PC-3 (cell line): ENCODE measurements at regions not wholly inside any gene's neighbourhood (a gene's known extent, or its start where the extent isn't known, plus 50 kb on each side); places are given as distances from the start of the nearest gene placed in this dataset.
A peak's percentile ranks its signal among the peaks of the same experiment; 100 is the strongest.

Source experiments
- ATAC-seq: fragments of 200-7000 bp; cut with Tn5 transposase; 2 replicates; pipeline ENCODE4 v1.9.1; 2020; ENCODE audit warnings: mild to moderate bottlenecking, moderate library complexity
- BruUV-seq: library from RNA; stranded (reverse); fragments of 400-500 nt; replicated peaks from 2 replicates; lab custom pipeline; 2021; lab: Mats Ljungman, UMichigan
- CTCF ChIA-PET: fragments of 300-600 bp; sonication (Branson Sonifier 250); formaldehyde crosslinking; loops from one replicate; lab custom pipeline; 2022; ENCODE audit warnings: antibody characterized with exemption; lab: Charles Lee
- POLR2A ChIA-PET: fragments of 300-600 bp; sonication (Branson Sonifier 250); formaldehyde crosslinking; loops from one replicate; lab custom pipeline; 2022; ENCODE audit warnings: antibody characterized with exemption; ENCODE audit not compliant: unreplicated experiment; lab: Charles Lee
- DNase-seq: peaks from one replicate; pipeline ENCODE4 v3.0.0-alpha.2; 2015
- H2AFZ ChIP-seq: fragments of 300-600 bp; sonication (generic); 2 replicates; pipeline ENCODE4 v1.6.0; 2016; ENCODE audit warnings: antibody characterized with exemption, low read length
- H3F3A ChIP-seq: fragments of 300-600 bp; sonication (generic); one replicate; pipeline ENCODE4 v1.6.0; 2017; ENCODE audit warnings: antibody characterized with exemption, low read length, control low read depth, mild to moderate bottlenecking; ENCODE audit not compliant: unreplicated experiment
- H3K27ac ChIP-seq: fragments of 300-600 bp; sonication (generic); 2 replicates; pipeline ENCODE4 v1.5.1; 2016; ENCODE audit warnings: mild to moderate bottlenecking, low read length
- H3K27me3 ChIP-seq: fragments of 300-600 bp; sonication (generic); 2 replicates; pipeline ENCODE4 v1.6.1; 2016; ENCODE audit warnings: low read length, mixed read lengths
- H3K36me3 ChIP-seq: fragments of 300-600 bp; sonication (generic); 2 replicates; pipeline ENCODE4 v1.6.1; 2016; ENCODE audit warnings: low read depth, mixed run types, low read length, mixed read lengths
- H3K4me1 ChIP-seq: fragments of 300-600 bp; sonication (generic); 2 replicates; pipeline ENCODE4 v1.5.1; 2016; ENCODE audit warnings: low read length; ENCODE audit not compliant: insufficient read depth
- H3K4me2 ChIP-seq: fragments of 300-600 bp; sonication (generic); 2 replicates; pipeline ENCODE4 v1.6.0; 2016; ENCODE audit warnings: low read length
- H3K4me3 ChIP-seq: fragments of 300-600 bp; sonication (generic); 2 replicates; pipeline ENCODE4 v1.5.1; 2016; ENCODE audit warnings: mild to moderate bottlenecking, low read length, mixed read lengths
- H3K79me2 ChIP-seq: fragments of 300-600 bp; sonication (generic); 2 replicates; pipeline ENCODE4 v1.6.1; 2017; ENCODE audit warnings: low read length, mixed read lengths
- H3K9ac ChIP-seq: fragments of 300-600 bp; sonication (generic); 2 replicates; pipeline ENCODE4 v1.6.0; 2016; ENCODE audit warnings: mild to moderate bottlenecking, low read length
- H3K9me2 ChIP-seq: fragments of 300-600 bp; sonication (generic); replicated peaks from 2 replicates; pipeline ENCODE4 v1.6.1; 2016; ENCODE audit warnings: mixed run types, low read length, mixed read lengths
- H3K9me3 ChIP-seq: fragments of 300-600 bp; sonication (generic); 2 replicates; pipeline ENCODE4 v1.6.1; 2016; ENCODE audit warnings: low read length, mixed read lengths
- H4K20me1 ChIP-seq: fragments of 300-600 bp; sonication (generic); 2 replicates; pipeline ENCODE4 v1.6.1; 2016; ENCODE audit warnings: low read length, mixed read lengths
- CTCF ChIP-seq: fragments of 300-600 bp; sonication (generic); conservative IDR thresholded peaks from 2 replicates; pipeline ENCODE4 v1.5.1; 2017; ENCODE audit warnings: antibody characterized with exemption, low read depth, mild to moderate bottlenecking, low read length
- EZH2 ChIP-seq: fragments of 300-600 bp; sonication (generic); IDR thresholded peaks from one replicate; pipeline ENCODE4 v1.6.1; 2017; ENCODE audit warnings: antibody characterized with exemption, mild to moderate bottlenecking, low read length; ENCODE audit not compliant: unreplicated experiment
- EZH2phosphoT487 ChIP-seq: fragments of 300-600 bp; sonication (generic); IDR thresholded peaks from 2 replicates; pipeline ENCODE4 v1.6.1; 2018; ENCODE audit warnings: mild to moderate bottlenecking, antibody characterized with exemption, low read length, borderline replicate concordance
- intact Hi-C: fragments of 100-400 bp; cut with micrococcal nuclease; formaldehyde crosslinking; loops from 2 replicates; pipeline ENCODE4 v1.9.0; 2023

GRCh38 chr9:31290731-31291130 is 1093.7 kb upstream of the ACO1 start:
- Histone ChIP-seq H2AFZ (no peak overlapping the region), H3K4me1 (no peaks in the 10 kb centered on the region), H3K79me2 (no peaks in the 10 kb centered on the region), H3K9me2 (no peaks in the 10 kb centered on the region), H3K4me3 (no peak overlapping the region), H3K9ac (no peak overlapping the region), H4K20me1 (no peaks in the 10 kb centered on the region), H3K36me3 (no peaks in the 10 kb centered on the region), H3K27ac (no peak overlapping the region), H3F3A (no peaks in the 10 kb centered on the region), H3K4me2 (no peak overlapping the region), H3K27me3 (no peaks in the 10 kb centered on the region), H3K9me3 (no peaks in the 10 kb centered on the region)
- no TSS peak for BruUV-seq
- intact Hi-C loops = no loop called here
- ChIA-PET CTCF (no interaction called here), POLR2A (no interaction called here)
- no peak for ATAC-seq
- TF ChIP-seq EZH2 = no peak
- no peak for TF ChIP-seq EZH2phosphoT487
- TF ChIP-seq CTCF = no peak
- no peak for DNase-seq

GRCh38 chr9:31302620-31303418 is 1081.6 kb upstream of the ACO1 start:
- H2AFZ ChIP-seq = no peak overlapping the region
- no peaks in the 10 kb centered on the region for H4K20me1 ChIP-seq
- no peak overlapping the region for H3K4me2 ChIP-seq
- no peak overlapping the region for H3K4me3 ChIP-seq
- ChIA-PET POLR2A (no interaction called here), CTCF (no interaction called here)
- H3K27ac ChIP-seq = no peak overlapping the region
- no peak overlapping the region for H3K9ac ChIP-seq
- H3K36me3 ChIP-seq = no peaks in the 10 kb centered on the region
- H3F3A ChIP-seq = no peaks in the 10 kb centered on the region
- no peak for ATAC-seq
- no peak for TF ChIP-seq EZH2
- no peak for TF ChIP-seq CTCF
- TF ChIP-seq EZH2phosphoT487 = no peak
- BruUV-seq = no TSS peak
- H3K79me2 ChIP-seq = no peaks in the 10 kb centered on the region
- no peaks in the 10 kb centered on the region for H3K27me3 ChIP-seq
- no peaks in the 10 kb centered on the region for H3K9me2 ChIP-seq
- no peaks in the 10 kb centered on the region for H3K9me3 ChIP-seq
- intact Hi-C loops = no loop called here
- no peak for DNase-seq
- no peaks in the 10 kb centered on the region for H3K4me1 ChIP-seq

- H3K4me2 ChIP-seq = no peak overlapping the region
- H3K9me3 ChIP-seq = no peaks in the 10 kb centered on the region
- no peaks in the 10 kb centered on the region for H3F3A ChIP-seq
- H3K4me3 ChIP-seq = no peak overlapping the region
- H3K9me2 ChIP-seq = no peaks in the 10 kb centered on the region
- no peaks in the 10 kb centered on the region for H3K4me1 ChIP-seq
- no peak for TF ChIP-seq CTCF
- TF ChIP-seq EZH2 = no peak
- TF ChIP-seq EZH2phosphoT487 = no peak
- ChIA-PET POLR2A (no interaction called here), CTCF (no interaction called here)
- H3K36me3 ChIP-seq = no peaks in the 10 kb centered on the region
- H3K9ac ChIP-seq = no peak overlapping the region
- ATAC-seq (no peak), DNase-seq (peak; percentile 21)
- BruUV-seq = no TSS peak
- no peaks in the 10 kb centered on the region for H3K79me2 ChIP-seq
- intact Hi-C loops = no loop called here
- H2AFZ ChIP-seq = no peak overlapping the region
- H4K20me1 ChIP-seq = no peaks in the 10 kb centered on the region
- no peak overlapping the region for H3K27ac ChIP-seq
- H3K27me3 ChIP-seq = no peaks in the 10 kb centered on the region
Measured at GRCh38 chr9:31304576-31304975, 1079.9 kb upstream of the ACO1 start.
